K562 (cell line): ENCODE measurements at regions not wholly inside any gene's neighbourhood (a gene's known extent, or its start where the extent isn't known, plus 50 kb on each side); places are given as distances from the start of the nearest gene placed in this dataset.

Source experiments
- BCOR ChIP-seq: fragments of 450-650 bp; IDR thresholded peaks from 2 replicates; pipeline ENCODE4 v1.6.1; 2016
- CEBPB ChIP-seq: fragments of 450-650 bp; IDR thresholded peaks from 2 replicates; pipeline ENCODE4 v1.6.1; 2016; ENCODE audit warnings: missing genetic modification characterization, missing compliant biosample characterization
- MAFK ChIP-seq: IDR thresholded peaks from 2 replicates; pipeline ENCODE4 v1.6.1; 2011; ENCODE audit warnings: low read length, improper control_type of control experiment
- PML ChIP-seq: IDR thresholded peaks from 2 replicates; pipeline ENCODE4 v1.6.1; 2012; ENCODE audit warnings: low read length, inconsistent platforms
- POLR2AphosphoS5 ChIP-seq: IDR thresholded peaks from 2 replicates; pipeline ENCODE4 v1.6.1; 2011; ENCODE audit warnings: mild to moderate bottlenecking, low read depth, low read length, moderate library complexity; ENCODE audit not compliant: control insufficient read depth, insufficient read depth

DNA sequence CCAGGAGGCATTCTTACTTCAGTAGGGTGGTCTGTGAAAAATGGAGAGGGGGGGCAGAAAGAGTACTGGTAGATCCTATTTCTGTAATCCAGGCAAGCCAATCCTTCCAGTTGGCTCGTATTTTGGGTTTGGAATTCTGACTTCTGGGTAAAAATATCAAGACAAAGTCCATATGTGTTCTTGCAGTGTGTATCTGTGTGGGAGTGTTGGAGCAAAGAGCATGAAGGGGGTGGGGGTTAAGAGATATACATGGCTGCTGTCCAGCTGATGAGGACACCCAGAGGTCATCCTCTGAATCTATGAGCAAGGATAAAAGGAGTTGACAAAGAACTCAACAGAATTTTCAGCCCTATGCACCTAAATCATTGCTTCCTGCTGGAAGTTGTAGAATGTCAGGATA, 375.8 kb upstream of the PIK3C3 start:
- TF ChIP-seq BCOR (no peak), CEBPB (no peak), PML (no peak), MAFK (no peak), POLR2AphosphoS5 (no peak)
